GM18498 (cell line): ENCODE measurements at regions not wholly inside any gene's neighbourhood (a gene's known extent, or its start where the extent isn't known, plus 50 kb on each side); places are given as distances from the start of the nearest gene placed in this dataset.
"Not testable (repeated sequence)": the region's sequence is repeated elsewhere in the genome, so short reads cannot be mapped to it uniquely, and the experiment has no call there.

ENCODE experiments used
- ATAC-seq: cut with Tn5 transposase; IDR thresholded peaks from one replicate; pipeline ENCODE4 v1.9.1; 2021; ENCODE audit warnings: mild to moderate bottlenecking, moderate library complexity; ENCODE audit not compliant: unreplicated experiment

GRCh38 chr6:92337571-92337970 lies 1081.8 kb downstream of the EPHA7 start:
- ATAC-seq: no peak

- no peak for ATAC-seq
These were observed 1090.0 kb downstream of the EPHA7 start for GRCh38 chr6:92329208-92329847.

- no peak for ATAC-seq
These were observed 1104.0 kb downstream of the EPHA7 start for GRCh38 chr6:92315312-92315711.

- ATAC-seq: no peak
These were observed 1122.3 kb downstream of the EPHA7 start for GRCh38 chr6:92297101-92297500.

- ATAC-seq: no peak
These were observed 1127.3 kb downstream of the EPHA7 start for GRCh38 chr6:92292067-92292466.

- ATAC-seq: no peak
These were observed 1129.5 kb downstream of the EPHA7 start for GRCh38 chr6:92289831-92290230.

- no peak for ATAC-seq
These were observed 1137.7 kb downstream of the EPHA7 start for GRCh38 chr6:92281571-92282076.

GRCh38 chr6:92275150-92275549 lies 1144.2 kb downstream of the EPHA7 start:
- no peak for ATAC-seq

GRCh38 chr6:92274588-92274987 lies 1144.8 kb downstream of the EPHA7 start:
- ATAC-seq: no peak

- no peak for ATAC-seq
These were observed 1145.7 kb downstream of the EPHA7 start for GRCh38 chr6:92273694-92274093.

- ATAC-seq: no peak
These were observed 1148.3 kb downstream of the EPHA7 start for GRCh38 chr6:92271091-92271490.

- ATAC-seq: no peak
These were observed 1149.0 kb downstream of the EPHA7 start for GRCh38 chr6:92270365-92270764.

- ATAC-seq: no peak
These were observed 1152.0 kb downstream of the EPHA7 start for GRCh38 chr6:92267335-92267734.

- no peak for ATAC-seq
These were observed 1155.5 kb downstream of the EPHA7 start for GRCh38 chr6:92263864-92264263.

GRCh38 chr6:92259171-92259570 lies 1160.2 kb downstream of the EPHA7 start:
- ATAC-seq: no peak

- ATAC-seq: no peak
These were observed 1176.0 kb downstream of the EPHA7 start for GRCh38 chr6:92243315-92243714.

- ATAC-seq: no peak
These were observed 1188.1 kb downstream of the EPHA7 start for GRCh38 chr6:92231171-92231701.

GRCh38 chr6:92219987-92220386 lies 1199.4 kb downstream of the EPHA7 start:
- ATAC-seq: not testable (repeated sequence)

- no peak for ATAC-seq
These were observed 1202.6 kb downstream of the EPHA7 start for GRCh38 chr6:92216717-92217116.

- ATAC-seq: no peak
These were observed 1217.7 kb downstream of the EPHA7 start for GRCh38 chr6:92201618-92202017.

- no peak for ATAC-seq
These were observed 1223.0 kb downstream of the EPHA7 start for GRCh38 chr6:92196325-92196724.

GRCh38 chr6:92195796-92196195 lies 1223.6 kb downstream of the EPHA7 start:
- no peak for ATAC-seq

- no peak for ATAC-seq
These were observed 1231.3 kb downstream of the EPHA7 start for GRCh38 chr6:92188016-92188415.
